ENCODE measurements at regions not wholly inside any gene's neighbourhood (a gene's known extent, or its start where the extent isn't known, plus 50 kb on each side); places are given as distances from the start of the nearest gene placed in this dataset.

DNA sequence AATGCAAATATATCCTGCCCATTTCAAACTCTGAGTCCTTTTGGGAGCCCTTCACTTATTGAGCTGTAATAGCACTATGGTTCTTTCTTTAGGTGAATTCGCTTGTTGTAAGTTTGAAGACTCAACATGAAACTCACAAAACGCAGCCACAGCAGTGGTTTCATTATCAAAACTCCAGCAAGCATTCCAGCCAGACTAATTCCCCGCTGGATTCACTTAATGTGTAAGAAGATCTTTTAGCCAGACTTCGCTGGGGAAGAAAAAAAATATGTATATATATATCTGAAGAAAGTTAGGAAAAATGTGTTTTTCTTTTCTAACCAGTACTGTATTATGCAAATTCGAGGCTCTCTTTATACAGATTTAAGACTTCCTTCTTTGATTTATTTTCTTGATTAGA lies 241.1 kb downstream of the WNT5A start:
- H3K36me3 ChIP-seq (ENCODE audit: low read depth, low read length): no peaks in the 10 kb centered on the region
- H3K27ac ChIP-seq (ENCODE audit: low read length): no peak overlapping the region
- ATAC-seq: no peak
- no peak overlapping the region for H3K9ac ChIP-seq (ENCODE audit: low read length)
- TF ChIP-seq EZH2 (IDR thresholded peaks at IDR 0.05; ENCODE audit: low read length, unreplicated experiment) (no peak), EZH2phosphoT487 (IDR thresholded peaks at IDR 0.05; ENCODE audit: borderline replicate concordance, low read length) (no peak)
- H3K9me3 ChIP-seq (ENCODE audit: low read length): no peaks in the 10 kb centered on the region
- ChIA-PET CTCF (no interaction called here), POLR2A (ENCODE audit: unreplicated experiment) (no interaction called here)
- H4K20me1 ChIP-seq (ENCODE audit: low read length): no peaks in the 10 kb centered on the region
- 0 out of 2 replicates have a peak overlapping the region, but pooled peaks have one; percentile 13 for H3K4me2 ChIP-seq (ENCODE audit: low read length)
- H3K9me2 ChIP-seq (replicated peaks; ENCODE audit: low read length): no peaks in the 10 kb centered on the region
- H3K79me2 ChIP-seq (ENCODE audit: low read length): no peaks in the 10 kb centered on the region
- H3K4me3 ChIP-seq (ENCODE audit: low read length): no peak overlapping the region
- intact Hi-C loops (cut with micrococcal nuclease): no loop called here
- H3K27me3 ChIP-seq (ENCODE audit: low read length): no peaks in the 10 kb centered on the region
- no TSS peak for BruUV-seq (replicated peaks)
- no peaks in the 10 kb centered on the region for H3F3A ChIP-seq (ENCODE audit: low read length, unreplicated experiment)
- DNase-seq: no peak
- no peak overlapping the region; the same call in 1 of the 2 replicates for H2AFZ ChIP-seq (ENCODE audit: low read length)
- H3K4me1 ChIP-seq (ENCODE audit: insufficient read depth, low read length): no peaks in the 10 kb centered on the region

DNA sequence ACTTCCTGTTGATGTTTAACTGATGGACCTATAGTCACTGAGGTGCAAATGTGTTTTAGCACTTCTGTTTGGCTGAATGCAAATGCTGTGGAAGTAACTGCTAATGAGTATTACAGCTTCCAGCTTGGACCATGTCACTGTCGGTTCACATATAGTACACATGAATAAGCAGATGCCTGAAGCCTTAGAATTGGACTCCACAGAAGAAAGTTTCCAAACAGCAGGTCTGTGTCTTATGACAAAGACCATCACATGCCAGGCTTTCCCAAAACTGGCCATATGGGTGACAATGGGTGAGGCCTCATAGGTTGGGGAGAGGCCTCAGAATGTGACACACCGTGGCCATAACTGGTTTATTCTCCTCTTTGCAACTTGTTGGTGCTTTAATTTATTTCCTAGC lies 241.8 kb downstream of the WNT5A start:
- no peak overlapping the region for H2AFZ ChIP-seq (ENCODE audit: low read length)
- POLR2A ChIA-PET (ENCODE audit: unreplicated experiment): no interaction called here
- H3K9ac ChIP-seq (ENCODE audit: low read length): no peak overlapping the region
- H3F3A ChIP-seq (ENCODE audit: low read length, unreplicated experiment): no peaks in the 10 kb centered on the region
- BruUV-seq (replicated peaks): no TSS peak
- no peaks in the 10 kb centered on the region for H3K36me3 ChIP-seq (ENCODE audit: low read depth, low read length)
- no peak for ATAC-seq
- H3K9me3 ChIP-seq (ENCODE audit: low read length): no peaks in the 10 kb centered on the region
- no peaks in the 10 kb centered on the region for H3K27me3 ChIP-seq (ENCODE audit: low read length)
- H3K4me2 ChIP-seq (ENCODE audit: low read length): no peak overlapping the region
- H3K9me2 ChIP-seq (replicated peaks; ENCODE audit: low read length): no peaks in the 10 kb centered on the region
- TF ChIP-seq EZH2phosphoT487 (IDR thresholded peaks at IDR 0.05; ENCODE audit: borderline replicate concordance, low read length): no peak
- no peak for TF ChIP-seq EZH2 (IDR thresholded peaks at IDR 0.05; ENCODE audit: low read length, unreplicated experiment)
- TF ChIP-seq, protein P1, sequence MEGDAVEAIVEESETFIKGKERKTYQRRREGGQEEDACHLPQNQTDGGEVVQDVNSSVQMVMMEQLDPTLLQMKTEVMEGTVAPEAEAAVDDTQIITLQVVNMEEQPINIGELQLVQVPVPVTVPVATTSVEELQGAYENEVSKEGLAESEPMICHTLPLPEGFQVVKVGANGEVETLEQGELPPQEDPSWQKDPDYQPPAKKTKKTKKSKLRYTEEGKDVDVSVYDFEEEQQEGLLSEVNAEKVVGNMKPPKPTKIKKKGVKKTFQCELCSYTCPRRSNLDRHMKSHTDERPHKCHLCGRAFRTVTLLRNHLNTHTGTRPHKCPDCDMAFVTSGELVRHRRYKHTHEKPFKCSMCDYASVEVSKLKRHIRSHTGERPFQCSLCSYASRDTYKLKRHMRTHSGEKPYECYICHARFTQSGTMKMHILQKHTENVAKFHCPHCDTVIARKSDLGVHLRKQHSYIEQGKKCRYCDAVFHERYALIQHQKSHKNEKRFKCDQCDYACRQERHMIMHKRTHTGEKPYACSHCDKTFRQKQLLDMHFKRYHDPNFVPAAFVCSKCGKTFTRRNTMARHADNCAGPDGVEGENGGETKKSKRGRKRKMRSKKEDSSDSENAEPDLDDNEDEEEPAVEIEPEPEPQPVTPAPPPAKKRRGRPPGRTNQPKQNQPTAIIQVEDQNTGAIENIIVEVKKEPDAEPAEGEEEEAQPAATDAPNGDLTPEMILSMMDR (conservative IDR thresholded peaks at IDR 0.05; ENCODE audit: low read depth, low read length): no peak
- intact Hi-C loops (cut with micrococcal nuclease): no loop called here
- H3K4me1 ChIP-seq (ENCODE audit: insufficient read depth, low read length): no peaks in the 10 kb centered on the region
- H3K4me3 ChIP-seq (ENCODE audit: low read length): no peak overlapping the region
- H3K79me2 ChIP-seq (ENCODE audit: low read length): no peaks in the 10 kb centered on the region
- DNase-seq: no peak
- CTCF ChIA-PET: no interaction called here
- no peak overlapping the region for H3K27ac ChIP-seq (ENCODE audit: low read length)
- no peaks in the 10 kb centered on the region for H4K20me1 ChIP-seq (ENCODE audit: low read length)

DNA sequence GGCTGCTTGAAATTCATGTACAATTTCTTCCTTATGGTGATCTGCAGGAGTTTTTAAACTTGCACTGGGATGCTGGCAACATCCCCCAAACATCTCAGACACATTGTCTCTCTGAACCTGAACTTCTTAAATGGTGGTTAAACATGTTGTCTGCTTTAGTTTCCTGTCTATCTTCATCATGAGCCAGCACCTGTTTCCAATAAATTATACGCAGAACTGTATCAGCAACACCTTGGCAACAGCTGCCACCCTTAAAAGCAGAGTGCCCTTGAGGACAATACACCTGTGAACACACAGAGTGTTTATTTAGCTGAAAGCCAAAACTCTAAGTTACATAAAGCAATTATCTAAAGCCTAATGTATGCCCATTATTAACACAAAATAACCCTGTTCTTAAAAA lies 242.9 kb downstream of the WNT5A start:
- Histone ChIP-seq H3K4me1 (ENCODE audit: insufficient read depth, low read length) (no peaks in the 10 kb centered on the region), H3K27me3 (ENCODE audit: low read length) (no peaks in the 10 kb centered on the region), H3K4me2 (ENCODE audit: low read length) (no peak overlapping the region), H2AFZ (ENCODE audit: low read length) (no peak overlapping the region), H3F3A (ENCODE audit: low read length, unreplicated experiment) (no peaks in the 10 kb centered on the region), H3K79me2 (ENCODE audit: low read length) (no peaks in the 10 kb centered on the region), H3K27ac (ENCODE audit: low read length) (no peak overlapping the region), H3K9ac (ENCODE audit: low read length) (no peak overlapping the region), H3K9me2 (replicated peaks; ENCODE audit: low read length) (no peaks in the 10 kb centered on the region), H3K4me3 (ENCODE audit: low read length) (no peak overlapping the region), H4K20me1 (ENCODE audit: low read length) (no peaks in the 10 kb centered on the region), H3K9me3 (ENCODE audit: low read length) (no peaks in the 10 kb centered on the region), H3K36me3 (ENCODE audit: low read depth, low read length) (no peaks in the 10 kb centered on the region)
- no TSS peak for BruUV-seq (replicated peaks)
- CTCF ChIA-PET: no interaction called here
- ATAC-seq (no peak), DNase-seq (no peak)
- POLR2A ChIA-PET (ENCODE audit: unreplicated experiment): no interaction called here
- TF ChIP-seq EZH2phosphoT487 (IDR thresholded peaks at IDR 0.05; ENCODE audit: borderline replicate concordance, low read length): no peak
- TF ChIP-seq, protein P1 (conservative IDR thresholded peaks at IDR 0.05; ENCODE audit: low read depth, low read length): no peak
- no peak for TF ChIP-seq EZH2 (IDR thresholded peaks at IDR 0.05; ENCODE audit: low read length, unreplicated experiment)
- intact Hi-C loops (cut with micrococcal nuclease): no loop called here

Measured in PC-3 (cell line).